ENCODE measurements at regions not wholly inside any gene's neighbourhood (a gene's known extent, or its start where the extent isn't known, plus 50 kb on each side); places are given as distances from the start of the nearest gene placed in this dataset.

GRCh38 chr1:164240081-164240480, 318.9 kb upstream of the PBX1 start:
- DNase-seq (ENCODE audit: low spot score) = no peak
- TF ChIP-seq CTCF (IDR thresholded peaks at IDR 0.05) = peak; percentile 43
- Mint-ChIP-seq H3K4me3 (ENCODE audit: unreplicated experiment) (no peak overlapping the region), H3K36me3 (ENCODE audit: low read depth) (no peaks in the 10 kb centered on the region), H3K9me3 (ENCODE audit: low read depth) (no peaks in the 10 kb centered on the region), H3K27ac (ENCODE audit: unreplicated experiment) (no peak overlapping the region), H3K27me3 (ENCODE audit: low read depth) (no peaks in the 10 kb centered on the region), H3K4me1 (ENCODE audit: low read depth) (no peaks in the 10 kb centered on the region)

- Mint-ChIP-seq H3K36me3 (ENCODE audit: low read depth) (no peaks in the 10 kb centered on the region), H3K4me3 (ENCODE audit: unreplicated experiment) (no peak overlapping the region), H3K27ac (ENCODE audit: unreplicated experiment) (no peak overlapping the region), H3K27me3 (ENCODE audit: low read depth) (peaks cover 4% of the 10 kb centered on the region), H3K4me1 (ENCODE audit: low read depth) (no peaks in the 10 kb centered on the region), H3K9me3 (ENCODE audit: low read depth) (peaks cover 15% of the 10 kb centered on the region)
- DNase-seq (ENCODE audit: low spot score) = no peak
- no peak for TF ChIP-seq CTCF (IDR thresholded peaks at IDR 0.05)
These were observed 308.6 kb upstream of the PBX1 start for GRCh38 chr1:164250365-164250764.

- H3K27me3 Mint-ChIP-seq (ENCODE audit: low read depth) = peaks cover 3% of the 10 kb centered on the region
- H3K4me1 Mint-ChIP-seq (ENCODE audit: low read depth) = no peaks in the 10 kb centered on the region
- H3K9me3 Mint-ChIP-seq (ENCODE audit: low read depth) = peaks cover 6% of the 10 kb centered on the region
- no peak overlapping the region for H3K27ac Mint-ChIP-seq (ENCODE audit: unreplicated experiment)
- no peaks in the 10 kb centered on the region for H3K36me3 Mint-ChIP-seq (ENCODE audit: low read depth)
- DNase-seq (ENCODE audit: low spot score) = no peak
- no peak overlapping the region for H3K4me3 Mint-ChIP-seq (ENCODE audit: unreplicated experiment)
- TF ChIP-seq CTCF (IDR thresholded peaks at IDR 0.05) = no peak
These were observed 302.5 kb upstream of the PBX1 start for GRCh38 chr1:164256456-164256855.

- no peak for TF ChIP-seq CTCF (IDR thresholded peaks at IDR 0.05)
- peaks cover 7% of the 10 kb centered on the region for H3K27me3 Mint-ChIP-seq (ENCODE audit: low read depth)
- H3K4me3 Mint-ChIP-seq (ENCODE audit: unreplicated experiment) = no peak overlapping the region
- no peaks in the 10 kb centered on the region for H3K9me3 Mint-ChIP-seq (ENCODE audit: low read depth)
- no peak overlapping the region for H3K27ac Mint-ChIP-seq (ENCODE audit: unreplicated experiment)
- H3K36me3 Mint-ChIP-seq (ENCODE audit: low read depth) = no peaks in the 10 kb centered on the region
- no peaks in the 10 kb centered on the region for H3K4me1 Mint-ChIP-seq (ENCODE audit: low read depth)
- DNase-seq (ENCODE audit: low spot score) = no peak
These were observed 297.2 kb upstream of the PBX1 start for GRCh38 chr1:164261691-164262240.

- Mint-ChIP-seq H3K4me1 (ENCODE audit: low read depth) (no peaks in the 10 kb centered on the region), H3K9me3 (ENCODE audit: low read depth) (no peaks in the 10 kb centered on the region)
- DNase-seq (ENCODE audit: low spot score) = no peak
These were observed 295.4 kb upstream of the PBX1 start for GRCh38 chr1:164263540-164263939.

More at GRCh38 chr1:164263540-164263939, 295.4 kb upstream of the PBX1 start:
- Mint-ChIP-seq H3K4me3 (ENCODE audit: unreplicated experiment) (no peak overlapping the region), H3K27ac (ENCODE audit: unreplicated experiment) (no peak overlapping the region), H3K36me3 (ENCODE audit: low read depth) (no peaks in the 10 kb centered on the region), H3K27me3 (ENCODE audit: low read depth) (peaks cover 6% of the 10 kb centered on the region)
- TF ChIP-seq CTCF (IDR thresholded peaks at IDR 0.05) = no peak
